Caco-2 (cell line): ENCODE measurements at regions not wholly inside any gene's neighbourhood (a gene's known extent, or its start where the extent isn't known, plus 50 kb on each side); places are given as distances from the start of the nearest gene placed in this dataset.

ENCODE experiments used
- BruUV-seq: library from RNA; stranded (reverse); fragments of 400-500 nt; replicated peaks from 2 replicates; lab custom pipeline; 2021; lab: Mats Ljungman, UMichigan
- CTCF ChIA-PET: fragments of 300-600 bp; sonication (Branson Sonifier 250); formaldehyde crosslinking; loops from one replicate; lab custom pipeline; 2022; ENCODE audit warnings: antibody characterized with exemption; lab: Charles Lee
- POLR2A ChIA-PET: fragments of 300-600 bp; sonication (Branson Sonifier 250); formaldehyde crosslinking; loops from one replicate; lab custom pipeline; 2022; ENCODE audit warnings: antibody characterized with exemption; lab: Charles Lee
- DNase-seq, 2 experiments: peaks; one replicate each; pipeline versions ENCODE4 v3.0.0 to v3.0.0-alpha.2; 2020 to 2022
- H3K27me3 ChIP-seq: replicated peaks from 2 replicates; pipeline ENCODE4 v1.6.0; 2011; ENCODE audit warnings: low read length; ENCODE audit not compliant: control insufficient read depth, insufficient read depth
- H3K36me3 ChIP-seq: 2 replicates; pipeline ENCODE4 v1.5.1; 2011; ENCODE audit warnings: low read length; ENCODE audit not compliant: control insufficient read depth, insufficient read depth
- H3K4me1 ChIP-seq: fragments of 250-450 bp; sonication (Bioruptor Pico); 2 replicates; pipeline ENCODE4 v1.5.1; 2020; ENCODE audit warnings: mild to moderate bottlenecking
- H3K4me3 ChIP-seq: 2 replicates; pipeline ENCODE4 v1.5.1; 2011; ENCODE audit warnings: low read depth, mild to moderate bottlenecking, control low read depth, low read length
- H3K9me3 ChIP-seq: fragments of 250-450 bp; sonication (Bioruptor Pico); 2 replicates; pipeline ENCODE4 v1.5.1; 2020; ENCODE audit warnings: mild to moderate bottlenecking, moderate library complexity
- H3K27ac Mint-ChIP-seq: one replicate; pipeline ENCODE4 v1.8.0; 2022; ENCODE audit warnings: mixed read lengths; ENCODE audit not compliant: unreplicated experiment
- H3K27me3 Mint-ChIP-seq: one replicate; pipeline ENCODE4 v1.8.0; 2022; ENCODE audit warnings: mixed read lengths; ENCODE audit not compliant: insufficient read depth, unreplicated experiment
- H3K36me3 Mint-ChIP-seq: one replicate; pipeline ENCODE4 v1.8.0; 2022; ENCODE audit warnings: mild to moderate bottlenecking, mixed read lengths; ENCODE audit not compliant: insufficient read depth, unreplicated experiment
- H3K4me1 Mint-ChIP-seq: one replicate; pipeline ENCODE4 v1.8.0; 2022; ENCODE audit warnings: low read depth, mixed read lengths; ENCODE audit not compliant: unreplicated experiment
- H3K4me3 Mint-ChIP-seq: one replicate; pipeline ENCODE4 v1.8.0; 2022; ENCODE audit warnings: mild to moderate bottlenecking, moderate library complexity, mixed read lengths; ENCODE audit not compliant: unreplicated experiment
- H3K9me3 Mint-ChIP-seq: one replicate; pipeline ENCODE4 v1.8.0; 2022; ENCODE audit warnings: mixed read lengths; ENCODE audit not compliant: unreplicated experiment
- CTCF ChIP-seq, 2 experiments: fragments of 200-600 bp in 1 of 2; IDR thresholded peaks; 1 replicate in 1 of 2; 2 replicates in 1 of 2; pipeline versions ENCODE4 v1.5.1 to v1.8.0; 2011 to 2022; ENCODE audit warnings: antibody characterized with exemption in 1 of 2, control low read depth in 1 of 2, inconsistent platforms in 1 of 2, low read depth in 1 of 2, low read length in 1 of 2, mild to moderate bottlenecking in 1 of 2, moderate library complexity in 1 of 2; ENCODE audit not compliant: insufficient read depth in 1 of 2, severe bottlenecking in 1 of 2, unreplicated experiment in 1 of 2
- intact Hi-C: fragments of 100-400 bp; cut with micrococcal nuclease; formaldehyde crosslinking; loops from one replicate; pipeline ENCODE4 v1.10.0; 2022; ENCODE audit not compliant: unreplicated experiment

- ChIA-PET CTCF (no interaction called here), POLR2A (no interaction called here)
Measured at GRCh38 chr13:76505437-76505836, 380.8 kb downstream of the KCTD12 start.

GRCh38 chr13:76503766-76504165 lies 382.4 kb downstream of the KCTD12 start:
- CTCF ChIA-PET: no interaction called here
- intact Hi-C loops: no loop called here
- H3K4me1 Mint-ChIP-seq: no peaks in the 10 kb centered on the region
- Histone ChIP-seq H3K36me3 (no peaks in the 10 kb centered on the region), H3K4me1 (no peaks in the 10 kb centered on the region), H3K9me3 (no peaks in the 10 kb centered on the region; the same call in 1 of the 2 replicates), H3K4me3 (no peak overlapping the region), H3K27me3 (no peaks in the 10 kb centered on the region)
- no peak for DNase-seq
- no peaks in the 10 kb centered on the region for H3K9me3 Mint-ChIP-seq
- H3K4me3 Mint-ChIP-seq: no peak overlapping the region
- no peak overlapping the region for H3K27ac Mint-ChIP-seq
- BruUV-seq: no TSS peak
- no peak for TF ChIP-seq CTCF (IDR thresholded peaks at IDR 0.05; ENCODE audit: insufficient read depth in 1 of 2, low read depth in 1 of 2, low read length in 1 of 2, severe bottlenecking in 1 of 2, unreplicated experiment in 1 of 2)
- H3K36me3 Mint-ChIP-seq: no peaks in the 10 kb centered on the region
- POLR2A ChIA-PET: no interaction called here
- peaks cover 25% of the 10 kb centered on the region for H3K27me3 Mint-ChIP-seq

More at GRCh38 chr13:76505437-76505836, 380.8 kb downstream of the KCTD12 start:
- no peak overlapping the region for H3K4me3 Mint-ChIP-seq
- no TSS peak for BruUV-seq
- H3K4me1 ChIP-seq: no peaks in the 10 kb centered on the region
- H3K9me3 ChIP-seq: no peaks in the 10 kb centered on the region; the same call in 1 of the 2 replicates
- no peaks in the 10 kb centered on the region for H3K27me3 ChIP-seq
- H3K9me3 Mint-ChIP-seq: no peaks in the 10 kb centered on the region
- H3K4me3 ChIP-seq: no peak overlapping the region
- no peaks in the 10 kb centered on the region for H3K36me3 ChIP-seq
- no peak for TF ChIP-seq CTCF (IDR thresholded peaks at IDR 0.05; ENCODE audit: insufficient read depth in 1 of 2, low read depth in 1 of 2, low read length in 1 of 2, severe bottlenecking in 1 of 2, unreplicated experiment in 1 of 2)
- H3K36me3 Mint-ChIP-seq: no peaks in the 10 kb centered on the region
- peaks cover 20% of the 10 kb centered on the region for H3K27me3 Mint-ChIP-seq
- H3K4me1 Mint-ChIP-seq: no peaks in the 10 kb centered on the region
- H3K27ac Mint-ChIP-seq: no peak overlapping the region
- intact Hi-C loops: no loop called here
- no peak for DNase-seq

- no peak for DNase-seq
- Histone ChIP-seq H3K27me3 (no peaks in the 10 kb centered on the region), H3K4me1 (no peaks in the 10 kb centered on the region), H3K4me3 (no peak overlapping the region), H3K36me3 (no peaks in the 10 kb centered on the region), H3K9me3 (no peaks in the 10 kb centered on the region; the same call in 1 of the 2 replicates)
- Mint-ChIP-seq H3K36me3 (no peaks in the 10 kb centered on the region), H3K27me3 (peaks cover 26% of the 10 kb centered on the region), H3K4me1 (no peaks in the 10 kb centered on the region), H3K27ac (no peak overlapping the region), H3K4me3 (no peak overlapping the region), H3K9me3 (no peaks in the 10 kb centered on the region)
- ChIA-PET POLR2A (no interaction called here), CTCF (no interaction called here)
- no TSS peak for BruUV-seq
- no peak for TF ChIP-seq CTCF (IDR thresholded peaks at IDR 0.05; ENCODE audit: insufficient read depth in 1 of 2, low read depth in 1 of 2, low read length in 1 of 2, severe bottlenecking in 1 of 2, unreplicated experiment in 1 of 2)
- intact Hi-C loops: no loop called here
Measured at GRCh38 chr13:76503291-76503690, 382.9 kb downstream of the KCTD12 start.
